PC-3 (cell line): ENCODE measurements at regions not wholly inside any gene's neighbourhood (a gene's known extent, or its start where the extent isn't known, plus 50 kb on each side); places are given as distances from the start of the nearest gene placed in this dataset.
"Not testable (repeated sequence)": the region's sequence is repeated elsewhere in the genome, so short reads cannot be mapped to it uniquely, and the experiment has no call there.

Source experiments
- ATAC-seq: fragments of 200-7000 bp; cut with Tn5 transposase; 2 replicates; pipeline ENCODE4 v1.9.1; 2020; ENCODE audit warnings: mild to moderate bottlenecking, moderate library complexity
- BruUV-seq: library from RNA; stranded (reverse); fragments of 400-500 nt; replicated peaks from 2 replicates; lab custom pipeline; 2021; lab: Mats Ljungman, UMichigan
- CTCF ChIA-PET: fragments of 300-600 bp; sonication (Branson Sonifier 250); formaldehyde crosslinking; loops from one replicate; lab custom pipeline; 2022; ENCODE audit warnings: antibody characterized with exemption; lab: Charles Lee
- POLR2A ChIA-PET: fragments of 300-600 bp; sonication (Branson Sonifier 250); formaldehyde crosslinking; loops from one replicate; lab custom pipeline; 2022; ENCODE audit warnings: antibody characterized with exemption; ENCODE audit not compliant: unreplicated experiment; lab: Charles Lee
- DNase-seq: peaks from one replicate; pipeline ENCODE4 v3.0.0-alpha.2; 2015
- H2AFZ ChIP-seq: fragments of 300-600 bp; sonication (generic); 2 replicates; pipeline ENCODE4 v1.6.0; 2016; ENCODE audit warnings: antibody characterized with exemption, low read length
- H3F3A ChIP-seq: fragments of 300-600 bp; sonication (generic); one replicate; pipeline ENCODE4 v1.6.0; 2017; ENCODE audit warnings: antibody characterized with exemption, low read length, control low read depth, mild to moderate bottlenecking; ENCODE audit not compliant: unreplicated experiment
- H3K27ac ChIP-seq: fragments of 300-600 bp; sonication (generic); 2 replicates; pipeline ENCODE4 v1.5.1; 2016; ENCODE audit warnings: mild to moderate bottlenecking, low read length
- H3K27me3 ChIP-seq: fragments of 300-600 bp; sonication (generic); 2 replicates; pipeline ENCODE4 v1.6.1; 2016; ENCODE audit warnings: low read length, mixed read lengths
- H3K36me3 ChIP-seq: fragments of 300-600 bp; sonication (generic); 2 replicates; pipeline ENCODE4 v1.6.1; 2016; ENCODE audit warnings: low read depth, mixed run types, low read length, mixed read lengths
- H3K4me1 ChIP-seq: fragments of 300-600 bp; sonication (generic); 2 replicates; pipeline ENCODE4 v1.5.1; 2016; ENCODE audit warnings: low read length; ENCODE audit not compliant: insufficient read depth
- H3K4me2 ChIP-seq: fragments of 300-600 bp; sonication (generic); 2 replicates; pipeline ENCODE4 v1.6.0; 2016; ENCODE audit warnings: low read length
- H3K4me3 ChIP-seq: fragments of 300-600 bp; sonication (generic); 2 replicates; pipeline ENCODE4 v1.5.1; 2016; ENCODE audit warnings: mild to moderate bottlenecking, low read length, mixed read lengths
- H3K79me2 ChIP-seq: fragments of 300-600 bp; sonication (generic); 2 replicates; pipeline ENCODE4 v1.6.1; 2017; ENCODE audit warnings: low read length, mixed read lengths
- H3K9ac ChIP-seq: fragments of 300-600 bp; sonication (generic); 2 replicates; pipeline ENCODE4 v1.6.0; 2016; ENCODE audit warnings: mild to moderate bottlenecking, low read length
- H3K9me2 ChIP-seq: fragments of 300-600 bp; sonication (generic); replicated peaks from 2 replicates; pipeline ENCODE4 v1.6.1; 2016; ENCODE audit warnings: mixed run types, low read length, mixed read lengths
- H3K9me3 ChIP-seq: fragments of 300-600 bp; sonication (generic); 2 replicates; pipeline ENCODE4 v1.6.1; 2016; ENCODE audit warnings: low read length, mixed read lengths
- H4K20me1 ChIP-seq: fragments of 300-600 bp; sonication (generic); 2 replicates; pipeline ENCODE4 v1.6.1; 2016; ENCODE audit warnings: low read length, mixed read lengths
- CTCF ChIP-seq: fragments of 300-600 bp; sonication (generic); conservative IDR thresholded peaks from 2 replicates; pipeline ENCODE4 v1.5.1; 2017; ENCODE audit warnings: antibody characterized with exemption, low read depth, mild to moderate bottlenecking, low read length
- EZH2 ChIP-seq: fragments of 300-600 bp; sonication (generic); IDR thresholded peaks from one replicate; pipeline ENCODE4 v1.6.1; 2017; ENCODE audit warnings: antibody characterized with exemption, mild to moderate bottlenecking, low read length; ENCODE audit not compliant: unreplicated experiment
- EZH2phosphoT487 ChIP-seq: fragments of 300-600 bp; sonication (generic); IDR thresholded peaks from 2 replicates; pipeline ENCODE4 v1.6.1; 2018; ENCODE audit warnings: mild to moderate bottlenecking, antibody characterized with exemption, low read length, borderline replicate concordance
- intact Hi-C: fragments of 100-400 bp; cut with micrococcal nuclease; formaldehyde crosslinking; loops from 2 replicates; pipeline ENCODE4 v1.9.0; 2023

- H3K27me3 ChIP-seq, result peaks cover 11% of the 10 kb centered on the region; the same call in 1 of the 2 replicates
- H3K36me3 ChIP-seq, result no peaks in the 10 kb centered on the region
- H3K9me2 ChIP-seq, result no peaks in the 10 kb centered on the region
- H2AFZ ChIP-seq, result no peak overlapping the region
- TF ChIP-seq EZH2phosphoT487 (no peak), CTCF (no peak), EZH2 (no peak)
- ChIA-PET POLR2A (no interaction called here), CTCF (no interaction called here)
- no peak for DNase-seq
- H3K27ac ChIP-seq, result no peak overlapping the region
- H3K9me3 ChIP-seq, result no peaks in the 10 kb centered on the region
- no peak overlapping the region for H3K9ac ChIP-seq
- no peaks in the 10 kb centered on the region for H3K79me2 ChIP-seq
- no peaks in the 10 kb centered on the region for H4K20me1 ChIP-seq
- no peaks in the 10 kb centered on the region for H3K4me1 ChIP-seq
- intact Hi-C loops, result no loop called here
- H3K4me2 ChIP-seq, result no peak overlapping the region
- ATAC-seq, result no peak
- no TSS peak for BruUV-seq
- no peaks in the 10 kb centered on the region for H3F3A ChIP-seq
- H3K4me3 ChIP-seq, result no peak overlapping the region
Observed at GRCh38 chr19:30112171-30112570, 170.1 kb downstream of the URI1 start.

GRCh38 chr19:30112666-30113065 is 170.6 kb downstream of the URI1 start:
- H3K27me3 ChIP-seq, result peaks cover 11% of the 10 kb centered on the region; the same call in 1 of the 2 replicates
- POLR2A ChIA-PET, result no interaction called here

GRCh38 chr19:30113186-30113585 is 171.1 kb downstream of the URI1 start:
- Histone ChIP-seq H3K36me3 (no peaks in the 10 kb centered on the region), H3K4me1 (no peaks in the 10 kb centered on the region), H3K27me3 (peaks cover 11% of the 10 kb centered on the region; the same call in 1 of the 2 replicates), H3F3A (no peaks in the 10 kb centered on the region), H3K9me2 (no peaks in the 10 kb centered on the region), H3K9me3 (no peaks in the 10 kb centered on the region), H3K4me2 (no peak overlapping the region), H3K27ac (no peak overlapping the region), H3K9ac (no peak overlapping the region), H3K4me3 (no peak overlapping the region), H3K79me2 (no peaks in the 10 kb centered on the region), H2AFZ (no peak overlapping the region), H4K20me1 (no peaks in the 10 kb centered on the region)
- TF ChIP-seq EZH2phosphoT487 (no peak), CTCF (no peak), EZH2 (no peak)
- ChIA-PET CTCF (no interaction called here), POLR2A (no interaction called here)
- no peak for ATAC-seq
- intact Hi-C loops, result no loop called here
- BruUV-seq, result no TSS peak
- no peak for DNase-seq

More at GRCh38 chr19:30112666-30113065, 170.6 kb downstream of the URI1 start:
- intact Hi-C loops, result no loop called here
- no TSS peak for BruUV-seq
- Histone ChIP-seq H2AFZ (no peak overlapping the region), H4K20me1 (no peaks in the 10 kb centered on the region), H3K9me2 (no peaks in the 10 kb centered on the region), H3K36me3 (no peaks in the 10 kb centered on the region), H3K4me3 (no peak overlapping the region), H3K4me2 (no peak overlapping the region), H3K9ac (no peak overlapping the region), H3K79me2 (no peaks in the 10 kb centered on the region), H3F3A (no peaks in the 10 kb centered on the region), H3K27ac (no peak overlapping the region), H3K4me1 (no peaks in the 10 kb centered on the region), H3K9me3 (no peaks in the 10 kb centered on the region)
- DNase-seq (no peak), ATAC-seq (no peak)
- CTCF ChIA-PET, result no interaction called here
- no peak for TF ChIP-seq EZH2phosphoT487
- TF ChIP-seq EZH2, result no peak

GRCh38 chr19:30114095-30114494 is 172.1 kb downstream of the URI1 start:
- H2AFZ ChIP-seq, ATAC-seq, H3K4me1 ChIP-seq, H3K4me2 ChIP-seq, H3K9me2 ChIP-seq, H3K27ac ChIP-seq, H3K9me3 ChIP-seq, BruUV-seq, intact Hi-C loops, H3K36me3 ChIP-seq, POLR2A ChIA-PET, H4K20me1 ChIP-seq, H3F3A ChIP-seq, H3K4me3 ChIP-seq, H3K79me2 ChIP-seq, CTCF ChIA-PET, DNase-seq, H3K9ac ChIP-seq: not testable (repeated sequence)
- peaks cover 11% of the 10 kb centered on the region; the same call in 1 of the 2 replicates for H3K27me3 ChIP-seq
